SK-N-SH treated with all-trans-retinoic acid at 6 μM for 48 hours (cell line): ENCODE measurements at regions not wholly inside any gene's neighbourhood (a gene's known extent, or its start where the extent isn't known, plus 50 kb on each side); places are given as distances from the start of the nearest gene placed in this dataset.
"Not testable (repeated sequence)": the region's sequence is repeated elsewhere in the genome, so short reads cannot be mapped to it uniquely, and the experiment has no call there.

Experiments used
- ATAC-seq: fragments of 200-7000 bp; cut with Tn5 transposase; 3 replicates; pipeline ENCODE4 v1.9.1; 2020; ENCODE audit warnings: mild to moderate bottlenecking, moderate library complexity
- ARNTL ChIP-seq: fragments of 450-650 bp; formaldehyde crosslinking; IDR thresholded peaks from 2 replicates; pipeline ENCODE4 v1.5.0; 2020; ENCODE audit warnings: low read depth, mild to moderate bottlenecking, moderate library complexity, borderline replicate concordance
- BACH2 ChIP-seq: fragments of 250-450 bp; sonication (Bioruptor Pico); IDR thresholded peaks from 2 replicates; pipeline ENCODE4 v1.9.0; 2021; ENCODE audit warnings: mild to moderate bottlenecking, borderline replicate concordance
- CREB5 ChIP-seq: fragments of 250-450 bp; sonication (Bioruptor Pico); IDR thresholded peaks from 2 replicates; pipeline ENCODE4 v1.5.1; 2020; ENCODE audit warnings: low read depth, mild to moderate bottlenecking, moderate library complexity
- ESRRG ChIP-seq: fragments of 250-450 bp; sonication (Bioruptor Pico); IDR thresholded peaks from 2 replicates; pipeline ENCODE4 v1.6.1; 2021; ENCODE audit warnings: mild to moderate bottlenecking
- GLIS3 ChIP-seq: fragments of 250-450 bp; sonication (Bioruptor Pico); IDR thresholded peaks from 2 replicates; pipeline ENCODE4 v1.5.0; 2020; ENCODE audit warnings: mild to moderate bottlenecking, moderate library complexity
- ISL1 ChIP-seq: fragments of 250-450 bp; sonication (Bioruptor Pico); IDR thresholded peaks from 2 replicates; pipeline ENCODE4 v2.1.2; 2022; ENCODE audit warnings: mild to moderate bottlenecking, moderate library complexity
- POU6F1 ChIP-seq: fragments of 250-450 bp; sonication (Bioruptor Pico); IDR thresholded peaks from 2 replicates; pipeline ENCODE4 v1.8.0; 2021; ENCODE audit warnings: low read depth, mild to moderate bottlenecking, moderate library complexity, borderline replicate concordance
- PPARA ChIP-seq: fragments of 250-450 bp; sonication (Bioruptor Pico); IDR thresholded peaks from 2 replicates; pipeline ENCODE4 v1.5.0; 2020; ENCODE audit warnings: mild to moderate bottlenecking, borderline replicate concordance
- RARB ChIP-seq: fragments of 250-450 bp; sonication (Bioruptor Pico); IDR thresholded peaks from 2 replicates; pipeline ENCODE4 v1.8.0; 2021; ENCODE audit warnings: mild to moderate bottlenecking, moderate library complexity
- SNAI2 ChIP-seq: fragments of 250-450 bp; sonication (Bioruptor Pico); IDR thresholded peaks from 2 replicates; pipeline ENCODE4 v1.5.0; 2020; ENCODE audit warnings: mild to moderate bottlenecking, moderate library complexity
- TCF4 ChIP-seq: fragments of 250-450 bp; sonication (Bioruptor Pico); IDR thresholded peaks from 2 replicates; pipeline ENCODE4 v1.8.0; 2021; ENCODE audit warnings: mild to moderate bottlenecking, moderate library complexity, borderline replicate concordance
- TOX ChIP-seq: fragments of 250-450 bp; sonication (Bioruptor Pico); IDR thresholded peaks from 2 replicates; pipeline ENCODE4 v1.8.0; 2021; ENCODE audit warnings: mild to moderate bottlenecking, moderate library complexity, borderline replicate concordance
- TSHZ2 ChIP-seq: fragments of 250-450 bp; sonication (Bioruptor Pico); IDR thresholded peaks from 2 replicates; pipeline ENCODE4 v1.5.0; 2020; ENCODE audit warnings: mild to moderate bottlenecking, moderate library complexity
- ZC3H10 ChIP-seq: fragments of 250-450 bp; sonication (Bioruptor Pico); IDR thresholded peaks from 2 replicates; pipeline ENCODE4 v1.5.1; 2021; ENCODE audit warnings: mild to moderate bottlenecking, moderate library complexity
- ZFP3 ChIP-seq: fragments of 250-450 bp; sonication (Bioruptor Pico); IDR thresholded peaks from 2 replicates; pipeline ENCODE4 v1.5.0; 2020; ENCODE audit warnings: mild to moderate bottlenecking, moderate library complexity
- ZFP30 ChIP-seq: fragments of 450-650 bp; formaldehyde crosslinking; IDR thresholded peaks from 2 replicates; pipeline ENCODE4 v1.5.0; 2022; ENCODE audit warnings: mild to moderate bottlenecking, moderate library complexity
- ZNF565 ChIP-seq: fragments of 450-650 bp; formaldehyde crosslinking; conservative IDR thresholded peaks from 2 replicates; pipeline ENCODE4 v1.5.0; 2020; ENCODE audit warnings: low read depth, mild to moderate bottlenecking, moderate library complexity
- ZNF70 ChIP-seq: fragments of 450-650 bp; formaldehyde crosslinking; IDR thresholded peaks from 2 replicates; pipeline ENCODE4 v1.5.0; 2020; ENCODE audit warnings: mild to moderate bottlenecking, moderate library complexity
- TF ChIP-seq, protein P1 (sequence below): fragments of 250-450 bp; sonication (Bioruptor Pico); IDR thresholded peaks from 2 replicates; pipeline ENCODE4 v1.8.0; 2020; ENCODE audit warnings: mild to moderate bottlenecking, moderate library complexity, borderline replicate concordance

DNA sequence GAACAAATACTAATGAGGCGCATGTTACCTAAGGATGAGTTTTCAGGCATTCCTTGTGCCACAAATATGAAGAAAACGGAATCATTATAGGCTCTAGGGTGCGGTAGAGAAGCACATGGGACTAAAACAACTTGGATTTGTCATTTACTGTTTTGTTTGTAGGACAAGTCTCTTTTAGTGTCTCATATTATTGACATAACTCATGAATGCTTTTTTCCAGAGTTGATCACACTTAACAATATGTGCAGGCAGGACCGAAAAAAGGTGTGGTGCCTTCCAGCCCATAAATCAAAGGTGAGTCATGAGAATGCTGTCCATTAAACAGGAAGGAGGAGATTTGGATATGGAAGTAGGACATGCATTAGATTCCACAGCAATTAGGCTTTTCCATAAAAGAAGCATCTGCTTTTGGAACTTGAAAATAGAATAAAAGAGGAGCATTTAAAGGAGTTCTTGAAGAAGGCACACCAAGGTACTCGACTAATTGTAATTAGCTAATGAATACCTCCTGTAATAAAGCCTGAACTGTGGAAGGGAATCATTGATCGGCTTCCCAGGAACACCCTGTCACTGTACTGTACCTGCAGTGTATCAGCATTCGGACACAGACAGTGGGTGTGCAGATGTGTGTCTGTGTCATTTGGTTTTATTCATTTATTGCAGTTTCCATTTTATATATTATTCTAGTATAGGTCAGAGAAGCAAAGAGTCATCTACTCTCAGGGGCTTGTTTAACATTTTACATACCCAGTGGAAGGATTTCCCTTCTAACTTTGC is 119.7 kb upstream of the KLF14 start:
- TF ChIP-seq POU6F1 (CRISPR knock-in tag) = no peak
- TF ChIP-seq SNAI2 = no peak
- no peak for TF ChIP-seq ZNF70 (CRISPR knock-in tag)
- TF ChIP-seq ZFP3 (CRISPR knock-in tag) = no peak
- peak; percentile 61; the same call in 1 of the 2 replicates for TF ChIP-seq ISL1 (CRISPR knock-in tag)
- TF ChIP-seq GLIS3 (CRISPR knock-in tag) = no peak
- no peak for TF ChIP-seq RARB (CRISPR knock-in tag)
- peak; percentile 69 for ATAC-seq

DNA sequence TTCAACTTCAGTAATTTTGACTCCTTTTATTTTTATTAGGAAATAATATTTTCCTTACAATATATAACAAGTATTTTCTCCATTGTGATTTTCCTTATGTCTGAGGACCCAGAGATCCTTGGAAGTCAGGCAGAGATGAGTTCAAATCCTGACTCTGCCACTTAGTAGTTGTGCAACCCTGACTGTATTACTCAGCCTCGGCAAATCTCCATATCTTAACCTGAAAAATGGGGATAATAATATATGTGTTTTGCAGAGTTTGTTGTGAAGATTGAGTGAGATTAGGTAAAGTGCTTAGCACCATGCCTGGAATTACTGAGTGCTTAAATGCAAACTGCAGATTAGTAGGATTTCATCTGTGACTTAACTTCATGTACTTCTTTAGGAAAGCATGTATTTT is 120.5 kb upstream of the KLF14 start:
- TF ChIP-seq ZFP3 (CRISPR knock-in tag) (no peak), ARNTL (CRISPR knock-in tag) (no peak), TSHZ2 (CRISPR knock-in tag) (no peak), ZFP30 (no peak), GLIS3 (CRISPR knock-in tag) (no peak)
- TF ChIP-seq, protein P1, sequence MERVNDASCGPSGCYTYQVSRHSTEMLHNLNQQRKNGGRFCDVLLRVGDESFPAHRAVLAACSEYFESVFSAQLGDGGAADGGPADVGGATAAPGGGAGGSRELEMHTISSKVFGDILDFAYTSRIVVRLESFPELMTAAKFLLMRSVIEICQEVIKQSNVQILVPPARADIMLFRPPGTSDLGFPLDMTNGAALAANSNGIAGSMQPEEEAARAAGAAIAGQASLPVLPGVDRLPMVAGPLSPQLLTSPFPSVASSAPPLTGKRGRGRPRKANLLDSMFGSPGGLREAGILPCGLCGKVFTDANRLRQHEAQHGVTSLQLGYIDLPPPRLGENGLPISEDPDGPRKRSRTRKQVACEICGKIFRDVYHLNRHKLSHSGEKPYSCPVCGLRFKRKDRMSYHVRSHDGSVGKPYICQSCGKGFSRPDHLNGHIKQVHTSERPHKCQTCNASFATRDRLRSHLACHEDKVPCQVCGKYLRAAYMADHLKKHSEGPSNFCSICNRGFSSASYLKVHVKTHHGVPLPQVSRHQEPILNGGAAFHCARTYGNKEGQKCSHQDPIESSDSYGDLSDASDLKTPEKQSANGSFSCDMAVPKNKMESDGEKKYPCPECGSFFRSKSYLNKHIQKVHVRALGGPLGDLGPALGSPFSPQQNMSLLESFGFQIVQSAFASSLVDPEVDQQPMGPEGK (CRISPR knock-in tag) = no peak
- ATAC-seq = no peak

- no peak for ATAC-seq
- TF ChIP-seq RARB (CRISPR knock-in tag) (no peak), ZFP3 (CRISPR knock-in tag) (no peak), ESRRG (CRISPR knock-in tag) (no peak), ISL1 (CRISPR knock-in tag) (no peak), TCF4 (no peak), ZNF565 (CRISPR knock-in tag) (no peak), GLIS3 (CRISPR knock-in tag) (no peak), TSHZ2 (CRISPR knock-in tag) (no peak), CREB5 (CRISPR knock-in tag) (no peak), BACH2 (CRISPR knock-in tag) (no peak), PPARA (CRISPR knock-in tag) (no peak), TOX (CRISPR knock-in tag) (no peak), ZC3H10 (no peak)
- TF ChIP-seq, protein P1 (CRISPR knock-in tag) = no peak
These were observed 122.9 kb upstream of the KLF14 start for GRCh38 chr7:130856866-130857265.

GRCh38 chr7:130860832-130861231 is 126.8 kb upstream of the KLF14 start:
- ATAC-seq = not testable (repeated sequence)
